Heart right ventricle (tissue), 16 donors: ENCODE measurements at regions not wholly inside any gene's neighbourhood (a gene's known extent, or its start where the extent isn't known, plus 50 kb on each side); places are given as distances from the start of the nearest gene placed in this dataset.

Experiments used
- ATAC-seq, 8 donors: fragments of 200-7000 bp; cut with Tn5 transposase; one replicate each; pipeline ENCODE4 v1.9.1; 2020; ENCODE audit warnings: mild to moderate bottlenecking in 8 of 8, moderate library complexity in 8 of 8, moderate number of reproducible peaks in 1 of 8
- DNase-seq, 2 donors: peaks; one replicate each; pipeline ENCODE4 v3.0.0-alpha.2; 2020
- H3K27ac ChIP-seq, 10 donors: fragments of 200-600 bp; sonication (generic) in 2 of 10; one replicate each; pipeline versions ENCODE4 v1.5.0 to v1.8.0; 2020 to 2022; ENCODE audit warnings: mild to moderate bottlenecking in 3 of 10
- H3K27me3 ChIP-seq, 7 donors: fragments of 200-600 bp; one replicate each; pipeline ENCODE4 v1.8.0; 2021 to 2022; ENCODE audit warnings: mild to moderate bottlenecking in 2 of 7
- H3K36me3 ChIP-seq, 9 donors: fragments of 200-600 bp; sonication (generic) in 1 of 9; one replicate each; pipeline versions ENCODE4 v1.5.0 to v1.8.0; 2020 to 2022; ENCODE audit warnings: mild to moderate bottlenecking in 2 of 9
- H3K4me1 ChIP-seq, 9 donors: fragments of 200-600 bp; sonication (generic) in 1 of 9; one replicate each; pipeline versions ENCODE4 v1.5.0 to v1.8.0; 2020 to 2022; ENCODE audit warnings: mild to moderate bottlenecking in 4 of 9
- H3K4me3 ChIP-seq, 10 donors: fragments of 200-600 bp; sonication (generic) in 2 of 10; one replicate each; pipeline versions ENCODE4 v1.5.0 to v1.8.0; 2020 to 2022; ENCODE audit warnings: mild to moderate bottlenecking in 7 of 10, moderate library complexity in 2 of 10
- H3K9me3 ChIP-seq, 11 donors: fragments of 200-600 bp in 10 of 11; sonication (generic) in 2 of 11; one replicate each; pipeline versions ENCODE4 v1.5.0 to v1.8.0; 2013 to 2022; ENCODE audit warnings: mild to moderate bottlenecking in 2 of 11, control low read depth in 1 of 11, moderate library complexity in 1 of 11
- CTCF ChIP-seq, 9 donors: fragments of 200-600 bp; sonication (generic) in 2 of 9; IDR thresholded peaks; one replicate each; pipeline versions ENCODE4 v1.5.0 to v1.8.0; 2021 to 2022; ENCODE audit warnings: antibody characterized with exemption in 9 of 9, mild to moderate bottlenecking in 5 of 9, moderate library complexity in 1 of 9
- WGBS, 2 donors: extraction: QIAGEN DNeasy Blood & Tissue Kit; methylation state at CpG; one replicate each; pipeline ENCODE4 v1.1.7; 2013; ENCODE audit warnings: inconsistent platforms in 1 of 2; 5-methylcytosine and 5-hydroxymethylcytosine counted together
- intact Hi-C, 10 donors: fragments of 100-400 bp; cut with DNase I; formaldehyde crosslinking; loops; one replicate each; pipeline versions ENCODE4 v1.11.1 to v1.14.2; 2022
- donor health status: Arrhythmogenic right ventricular cardiomyopathy.
- donor health status: ischemic (EF 13 %, LVEDD 7.1; RV severe dilation, severe dysfunction).
- donor health status: healthy with polysubstance abuse.
- donor health status: DM: no; HTN: yes; CAD: no.
- donor health status: DM: no; HTN: no; CAD: no.
- donor health status: ischemic (EF 25% LVEDD 6.9; RV normal size, moderate dysfunction).
- donor health status: ischemic (EF 25% LVEDD 5.7; RV mildly dilated, moderate dysfunction).
- donor health status: healthy.
- donor health status: DM: yes; HTN: yes; CAD: no.
- donor health status: Ischemic cardiomyopathy.
- donor health status: ischemic (EF 35%, LVEDD 5.7; RV mildly dilated, moderate dysfunction).
- donor health status: nonischemic (EF 11% LVEDD 7.7; RV severe dilation, severe dysfunction).
- donor health status: DM: yes; HTN: yes; CAD: no.
- donor health status: PGD.
- donor health status: ischemic (EF 29% LVEDD 5.4; RV normal size, mild dysfunction).
- donor health status: nonischemic (EF 23%, LVEDD 6.1; RV moderate dilation, normal function).

- WGBS, 2 donors: 83 to 91% methylated on average over 4 of the region's 4 CpGs
- TF ChIP-seq CTCF (IDR thresholded peaks at IDR 0.05): no peak
- Histone ChIP-seq H3K27ac (no peak overlapping the region), H3K27me3 (no peaks in the 10 kb centered on the region), H3K36me3 (no peaks in the 10 kb centered on the region), H3K4me3 (no peak overlapping the region), H3K9me3 (peaks cover 0 to 7% (median 0%) of the 10 kb centered on the region in 11 donors), H3K4me1 (peaks cover 0 to 6% (median 0%) of the 10 kb centered on the region in 9 donors)
- ATAC-seq (no peak), DNase-seq (no peak)
- intact Hi-C loops: no loop called here
These were observed 355.3 kb upstream of the NR2F2 start for GRCh38 chr15:95975212-95975611.

DNA sequence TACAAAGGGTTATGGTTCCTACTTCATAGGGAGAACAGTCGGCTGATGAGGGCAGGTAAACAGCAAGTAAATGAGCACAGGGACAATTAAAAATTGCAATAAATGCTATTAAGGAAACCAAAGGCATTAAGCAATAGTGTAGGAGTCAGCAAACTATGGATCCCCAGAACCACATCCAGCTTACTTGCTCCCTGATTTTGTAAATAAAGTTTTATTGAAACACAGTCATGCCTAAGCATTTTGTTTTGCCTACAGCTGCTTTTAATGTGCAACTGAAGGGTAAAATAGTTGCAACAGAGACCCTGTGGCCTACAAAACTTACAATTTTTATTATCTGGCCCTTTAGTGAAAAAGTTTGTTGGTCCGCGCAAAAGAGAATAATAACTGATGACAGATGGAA, 351.2 kb upstream of the NR2F2 start:
- no peak for DNase-seq
- TF ChIP-seq CTCF (IDR thresholded peaks at IDR 0.05): no peak
- no peaks in the 10 kb centered on the region for H3K27me3 ChIP-seq
- peaks cover 0 to 7% (median 0%) of the 10 kb centered on the region in 11 donors for H3K9me3 ChIP-seq
- no peak for ATAC-seq
- H3K27ac ChIP-seq: no peak overlapping the region
- intact Hi-C loops: no loop called here
- H3K36me3 ChIP-seq: no peaks in the 10 kb centered on the region
- H3K4me1 ChIP-seq: no peaks in the 10 kb centered on the region
- H3K4me3 ChIP-seq: no peak overlapping the region
- 94 to 99% methylated on average over 3 of the region's 3 CpGs for WGBS, 2 donors

DNA sequence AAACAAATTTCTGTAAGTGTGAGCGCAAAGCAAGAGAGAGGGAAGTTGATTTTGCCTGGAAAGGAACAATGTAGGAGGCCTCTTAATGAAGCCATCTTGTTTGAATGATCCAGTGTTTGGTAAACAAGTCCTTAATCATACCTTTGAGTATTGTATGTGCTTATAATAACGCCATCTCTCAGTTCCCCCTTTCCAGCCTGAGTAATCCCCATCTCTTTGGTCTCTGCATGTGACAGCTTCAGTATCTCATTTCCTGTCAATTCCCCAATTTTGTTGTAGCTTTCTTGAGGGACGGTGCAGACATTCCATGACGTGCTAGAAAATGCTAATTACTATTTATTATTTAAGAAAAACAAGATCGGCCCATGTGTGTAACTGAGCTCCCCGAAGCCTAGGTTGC, 349.3 kb upstream of the NR2F2 start:
- no peaks in the 10 kb centered on the region for H3K9me3 ChIP-seq
- no peaks in the 10 kb centered on the region for H3K36me3 ChIP-seq
- no peak for TF ChIP-seq CTCF (IDR thresholded peaks at IDR 0.05)
- ATAC-seq (no peak), DNase-seq (no peak)
- no peak overlapping the region for H3K27ac ChIP-seq
- no peaks in the 10 kb centered on the region for H3K4me1 ChIP-seq
- no peaks in the 10 kb centered on the region for H3K27me3 ChIP-seq
- intact Hi-C loops: no loop called here
- WGBS, 2 donors: 96 to 98% methylated on average over 6 of the region's 6 CpGs
- H3K4me3 ChIP-seq: no peak overlapping the region

DNA sequence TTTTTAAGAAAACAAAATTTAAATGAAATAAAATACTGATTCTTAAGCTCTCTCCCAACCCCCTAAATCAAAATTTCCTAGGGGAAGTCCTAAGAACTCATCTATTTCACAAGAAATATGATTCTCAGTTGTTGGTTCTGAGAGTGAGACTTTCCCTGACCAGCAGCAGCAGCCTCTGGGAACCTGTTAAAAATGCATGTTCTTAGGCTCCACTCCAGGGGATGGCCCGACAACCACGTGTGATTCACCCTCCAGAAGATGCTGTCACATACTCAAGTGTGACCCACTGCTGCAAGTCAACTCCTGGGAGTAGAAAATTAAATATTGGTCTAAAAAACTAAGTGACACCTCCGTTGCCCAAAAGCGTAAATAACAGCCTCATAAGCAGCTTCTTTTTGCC, 343.2 kb upstream of the NR2F2 start:
- intact Hi-C loops: no loop called here
- ATAC-seq (no peak), DNase-seq (no peak)
- TF ChIP-seq CTCF (IDR thresholded peaks at IDR 0.05): no peak
- no peaks in the 10 kb centered on the region for H3K36me3 ChIP-seq
- no peak overlapping the region for H3K4me3 ChIP-seq
- H3K27ac ChIP-seq: no peak overlapping the region
- 77 to 79% methylated on average over 4 of the region's 4 CpGs for WGBS, 2 donors
- H3K27me3 ChIP-seq: no peaks in the 10 kb centered on the region
- H3K9me3 ChIP-seq: no peaks in the 10 kb centered on the region
- H3K4me1 ChIP-seq: no peaks in the 10 kb centered on the region
